Spleen (tissue), 7 donors: ENCODE measurements at regions not wholly inside any gene's neighbourhood (a gene's known extent, or its start where the extent isn't known, plus 50 kb on each side); places are given as distances from the start of the nearest gene placed in this dataset.

Experiments
- POLR2AphosphoS5 ChIP-seq, 3 donors: sonication (generic); formaldehyde crosslinking; IDR thresholded peaks; one replicate each; pipeline ENCODE4 v1.5.1; 2017; ENCODE audit warnings: antibody characterized with exemption in 3 of 3
- TF ChIP-seq, protein P1 (sequence below), 11 experiments: fragments of 200-600 bp in 7 of 11; fragments of 450-650 bp in 4 of 11; sonication (generic) in 4 of 11; IDR thresholded peaks in 8 of 11; conservative IDR thresholded peaks in 3 of 11; 1 replicate in 7 of 11; 2 replicates in 4 of 11; pipeline versions ENCODE4 v1.4.0 to v1.8.0; 2016 to 2021; ENCODE audit warnings: antibody characterized with exemption in 11 of 11, inconsistent platforms in 4 of 11, mild to moderate bottlenecking in 1 of 11
- donor health status: DM: no; HTN: no; CAD: no; lungs with moderate emphysema.
- donor health status: DM: no; HTN: no; CAD: no.
- donor health status: DM: no; HTN: no; CAD: no.

GRCh38 chr21:36535618-36536241 lies 55.8 kb upstream of the CLDN14 start:
- no peak for TF ChIP-seq POLR2AphosphoS5 (IDR thresholded peaks at IDR 0.05)
- TF ChIP-seq, protein P1, sequence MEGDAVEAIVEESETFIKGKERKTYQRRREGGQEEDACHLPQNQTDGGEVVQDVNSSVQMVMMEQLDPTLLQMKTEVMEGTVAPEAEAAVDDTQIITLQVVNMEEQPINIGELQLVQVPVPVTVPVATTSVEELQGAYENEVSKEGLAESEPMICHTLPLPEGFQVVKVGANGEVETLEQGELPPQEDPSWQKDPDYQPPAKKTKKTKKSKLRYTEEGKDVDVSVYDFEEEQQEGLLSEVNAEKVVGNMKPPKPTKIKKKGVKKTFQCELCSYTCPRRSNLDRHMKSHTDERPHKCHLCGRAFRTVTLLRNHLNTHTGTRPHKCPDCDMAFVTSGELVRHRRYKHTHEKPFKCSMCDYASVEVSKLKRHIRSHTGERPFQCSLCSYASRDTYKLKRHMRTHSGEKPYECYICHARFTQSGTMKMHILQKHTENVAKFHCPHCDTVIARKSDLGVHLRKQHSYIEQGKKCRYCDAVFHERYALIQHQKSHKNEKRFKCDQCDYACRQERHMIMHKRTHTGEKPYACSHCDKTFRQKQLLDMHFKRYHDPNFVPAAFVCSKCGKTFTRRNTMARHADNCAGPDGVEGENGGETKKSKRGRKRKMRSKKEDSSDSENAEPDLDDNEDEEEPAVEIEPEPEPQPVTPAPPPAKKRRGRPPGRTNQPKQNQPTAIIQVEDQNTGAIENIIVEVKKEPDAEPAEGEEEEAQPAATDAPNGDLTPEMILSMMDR (IDR thresholded peaks at IDR 0.05 in 8 of 11, conservative IDR thresholded peaks at IDR 0.05 in 3 of 11), result no peak
